HEK293 (cell line): ENCODE measurements at regions not wholly inside any gene's neighbourhood (a gene's known extent, or its start where the extent isn't known, plus 50 kb on each side); places are given as distances from the start of the nearest gene placed in this dataset.

Experiments
- CTCF ChIA-PET: fragments of 350-600 bp; formaldehyde crosslinking; extraction: SDS; loops from one replicate; lab custom pipeline; 2021; ENCODE audit warnings: antibody characterized with exemption; lab: Yijun Ruan, JAX
- POLR2A ChIA-PET: fragments of 300-600 bp; formaldehyde crosslinking; extraction: SDS; loops from one replicate; lab custom pipeline; 2020; ENCODE audit warnings: antibody characterized with exemption, inconsistent platforms; lab: Yijun Ruan, JAX
- H3K27ac ChIP-seq: fragments of 200-500 bp; sonication (Bioruptor generic); 2 replicates; pipeline ENCODE4 v1.5.1; 2014; ENCODE audit warnings: low read depth, low read length, control low read depth, inconsistent platforms; ENCODE audit errors: extremely low read depth
- H3K36me3 ChIP-seq, 2 experiments: fragments of 200-500 bp in 1 of 2; sonication (Bioruptor generic) in 1 of 2; 1 replicate in 1 of 2; 2 replicates in 1 of 2; pipeline ENCODE4 v1.5.1; 2014 to 2017; ENCODE audit warnings: inconsistent platforms in 2 of 2, low read length in 2 of 2; ENCODE audit not compliant: control insufficient read depth in 2 of 2, insufficient read depth in 1 of 2
- H3K4me1 ChIP-seq: fragments of 200-500 bp; sonication (Bioruptor generic); 2 replicates; pipeline ENCODE4 v1.5.1; 2014; ENCODE audit warnings: mild to moderate bottlenecking, low read length, inconsistent platforms; ENCODE audit not compliant: control insufficient read depth, insufficient read depth
- H3K4me3 ChIP-seq: 2 replicates; pipeline ENCODE4 v1.5.1; 2011; ENCODE audit warnings: low read depth, mild to moderate bottlenecking, control low read depth, low read length, moderate library complexity
- H3K9me3 ChIP-seq: fragments of 200-500 bp; sonication (Bioruptor generic); 2 replicates; pipeline ENCODE4 v1.5.1; 2014; ENCODE audit warnings: low read depth, low read length, inconsistent platforms; ENCODE audit not compliant: control insufficient read depth, insufficient read depth
- EGR2 ChIP-seq: fragments of 450-650 bp; formaldehyde crosslinking; IDR thresholded peaks from 2 replicates; pipeline ENCODE4 v1.5.1; 2016; ENCODE audit warnings: low read depth, missing biosample characterization, missing genetic modification characterization
- GLI2 ChIP-seq: fragments of 450-650 bp; formaldehyde crosslinking; IDR thresholded peaks from 2 replicates; pipeline ENCODE4; 2017; ENCODE audit warnings: missing biosample characterization, missing genetic modification characterization, low read depth, borderline replicate concordance
- SCRT1 ChIP-seq: fragments of 450-650 bp; formaldehyde crosslinking; IDR thresholded peaks from 2 replicates; pipeline ENCODE4 v1.5.1; 2016; ENCODE audit warnings: missing biosample characterization, missing genetic modification characterization, borderline replicate concordance
- ZBTB17 ChIP-seq: fragments of 450-650 bp; formaldehyde crosslinking; IDR thresholded peaks from 2 replicates; pipeline ENCODE4 v1.5.1; 2016; ENCODE audit warnings: missing biosample characterization, missing genetic modification characterization
- ZNF155 ChIP-seq: fragments of 450-650 bp; formaldehyde crosslinking; IDR thresholded peaks from 2 replicates; pipeline ENCODE4 v1.5.1; 2016; ENCODE audit warnings: missing biosample characterization, missing genetic modification characterization
- ZNF211 ChIP-seq: fragments of 450-650 bp; formaldehyde crosslinking; IDR thresholded peaks from 2 replicates; pipeline ENCODE4 v1.5.1; 2016; ENCODE audit warnings: low read depth, missing biosample characterization, missing genetic modification characterization
- ZNF223 ChIP-seq: fragments of 450-650 bp; formaldehyde crosslinking; IDR thresholded peaks from 2 replicates; pipeline ENCODE4 v1.5.1; 2016; ENCODE audit warnings: missing biosample characterization, missing genetic modification characterization
- ZNF311 ChIP-seq: fragments of 450-650 bp; formaldehyde crosslinking; IDR thresholded peaks from 2 replicates; pipeline ENCODE4 v1.5.1; 2017; ENCODE audit warnings: missing biosample characterization, missing genetic modification characterization, borderline replicate concordance
- ZNF423 ChIP-seq: fragments of 450-650 bp; formaldehyde crosslinking; IDR thresholded peaks from 2 replicates; pipeline ENCODE4 v1.5.1; 2016; ENCODE audit warnings: missing biosample characterization, missing genetic modification characterization
- ZNF473 ChIP-seq: fragments of 450-650 bp; formaldehyde crosslinking; IDR thresholded peaks from 2 replicates; pipeline ENCODE4 v1.5.1; 2017; ENCODE audit warnings: missing biosample characterization, missing genetic modification characterization
- ZNF501 ChIP-seq: fragments of 450-650 bp; formaldehyde crosslinking; IDR thresholded peaks from 2 replicates; pipeline ENCODE4 v1.5.1; 2016; ENCODE audit warnings: missing biosample characterization, missing genetic modification characterization
- ZNF529 ChIP-seq: fragments of 450-650 bp; formaldehyde crosslinking; IDR thresholded peaks from 2 replicates; pipeline ENCODE4 v1.5.1; 2017; ENCODE audit warnings: missing genetic modification characterization, missing biosample characterization; ENCODE audit not compliant: insufficient replicate concordance
- ZNF600 ChIP-seq: fragments of 450-650 bp; formaldehyde crosslinking; IDR thresholded peaks from 2 replicates; pipeline ENCODE4 v1.5.1; 2016; ENCODE audit warnings: missing biosample characterization, missing genetic modification characterization
- ZNF610 ChIP-seq: fragments of 450-650 bp; formaldehyde crosslinking; IDR thresholded peaks from 2 replicates; pipeline ENCODE4 v1.5.1; 2016; ENCODE audit warnings: missing biosample characterization, missing genetic modification characterization, borderline replicate concordance
- TF ChIP-seq, protein P1 (sequence below): IDR thresholded peaks from 2 replicates; pipeline ENCODE4 v1.6.1; 2011; ENCODE audit warnings: mild to moderate bottlenecking, low read depth, low read length, borderline replicate concordance
- TF ChIP-seq, protein P2 (sequence below): fragments of 450-650 bp; formaldehyde crosslinking; IDR thresholded peaks from 2 replicates; pipeline ENCODE4 v1.5.1; 2016; ENCODE audit warnings: missing biosample characterization, missing genetic modification characterization
- TF ChIP-seq, protein P3 (sequence below): fragments of 450-650 bp; formaldehyde crosslinking; conservative IDR thresholded peaks from 2 replicates; pipeline ENCODE4 v1.5.1; 2016; ENCODE audit warnings: low read depth, missing biosample characterization, missing genetic modification characterization

DNA sequence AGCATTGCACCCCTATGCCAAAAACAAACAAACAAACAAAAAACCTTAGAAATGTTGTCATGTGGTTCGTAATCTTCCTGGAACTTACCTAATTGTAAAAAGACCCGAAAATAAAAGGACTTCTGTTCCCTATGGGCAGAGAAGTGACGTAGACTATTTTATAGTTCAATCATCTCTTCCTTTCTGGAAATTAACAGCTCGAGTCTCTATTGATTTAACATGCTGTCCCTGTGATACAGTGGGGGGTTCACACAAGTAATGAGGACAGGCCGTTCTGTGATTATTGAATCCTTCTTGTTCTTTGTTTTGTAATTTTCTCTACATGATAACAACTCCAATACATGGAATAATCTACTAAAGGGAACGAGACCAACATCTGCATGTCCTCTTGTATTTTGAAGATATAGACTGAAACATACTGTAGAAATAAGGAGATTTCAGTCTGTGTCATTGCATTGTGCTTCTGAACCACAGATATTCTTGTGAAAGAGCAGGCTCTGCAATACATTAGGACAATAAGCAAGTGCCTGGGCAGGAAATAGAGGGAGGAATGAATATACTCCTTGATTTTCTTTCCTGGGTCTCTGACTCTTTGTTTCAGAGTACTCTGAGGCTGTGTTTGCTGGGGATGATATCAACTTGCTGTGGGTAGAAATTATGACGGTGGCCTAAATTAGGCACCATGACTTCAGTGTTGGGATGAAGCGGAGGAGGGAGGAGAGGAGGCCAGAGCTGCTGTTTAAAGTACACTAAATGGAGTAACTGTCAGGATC, 65.7 kb upstream of the PPM1B start:
- no peaks in the 10 kb centered on the region for H3K9me3 ChIP-seq
- H3K4me3 ChIP-seq = no peak overlapping the region
- no peaks in the 10 kb centered on the region for H3K36me3 ChIP-seq
- TF ChIP-seq ZNF311 (tag by site-specific recombination) (no peak), ZNF473 (tag by site-specific recombination) (no peak), ZBTB17 (tag by site-specific recombination) (no peak), ZNF211 (tag by site-specific recombination) (no peak), ZNF600 (no peak), ZNF501 (tag by site-specific recombination) (no peak)
- TF ChIP-seq, protein P1, sequence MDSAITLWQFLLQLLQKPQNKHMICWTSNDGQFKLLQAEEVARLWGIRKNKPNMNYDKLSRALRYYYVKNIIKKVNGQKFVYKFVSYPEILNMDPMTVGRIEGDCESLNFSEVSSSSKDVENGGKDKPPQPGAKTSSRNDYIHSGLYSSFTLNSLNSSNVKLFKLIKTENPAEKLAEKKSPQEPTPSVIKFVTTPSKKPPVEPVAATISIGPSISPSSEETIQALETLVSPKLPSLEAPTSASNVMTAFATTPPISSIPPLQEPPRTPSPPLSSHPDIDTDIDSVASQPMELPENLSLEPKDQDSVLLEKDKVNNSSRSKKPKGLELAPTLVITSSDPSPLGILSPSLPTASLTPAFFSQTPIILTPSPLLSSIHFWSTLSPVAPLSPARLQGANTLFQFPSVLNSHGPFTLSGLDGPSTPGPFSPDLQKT = no peak
- POLR2A ChIA-PET = no interaction called here
- no peak overlapping the region for H3K27ac ChIP-seq
- CTCF ChIA-PET = no interaction called here
- no peaks in the 10 kb centered on the region for H3K4me1 ChIP-seq

DNA sequence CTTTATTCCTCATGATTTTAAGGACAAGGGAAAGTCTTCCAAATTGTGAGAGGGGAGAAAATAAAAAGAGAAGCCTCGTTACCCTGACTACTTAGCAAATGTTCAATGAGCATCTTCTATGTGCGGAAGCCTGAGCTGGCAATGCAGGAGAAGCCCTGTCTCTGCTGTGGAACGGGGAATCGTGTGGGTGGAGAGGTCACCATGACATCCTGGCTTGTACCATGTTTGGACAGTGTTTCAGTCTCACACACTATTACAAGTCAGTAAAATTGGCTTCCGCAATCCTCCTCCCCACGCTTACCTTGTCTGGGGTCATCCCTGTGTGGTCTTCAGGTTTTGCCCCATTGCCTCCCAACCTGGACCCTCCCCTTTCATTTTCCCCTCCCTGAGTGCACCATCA, 65.0 kb upstream of the PPM1B start:
- no peaks in the 10 kb centered on the region for H3K9me3 ChIP-seq
- no peak overlapping the region for H3K27ac ChIP-seq
- H3K36me3 ChIP-seq = no peaks in the 10 kb centered on the region
- POLR2A ChIA-PET = no interaction called here
- no peak for TF ChIP-seq ZNF211 (tag by site-specific recombination)
- TF ChIP-seq, protein P2, sequence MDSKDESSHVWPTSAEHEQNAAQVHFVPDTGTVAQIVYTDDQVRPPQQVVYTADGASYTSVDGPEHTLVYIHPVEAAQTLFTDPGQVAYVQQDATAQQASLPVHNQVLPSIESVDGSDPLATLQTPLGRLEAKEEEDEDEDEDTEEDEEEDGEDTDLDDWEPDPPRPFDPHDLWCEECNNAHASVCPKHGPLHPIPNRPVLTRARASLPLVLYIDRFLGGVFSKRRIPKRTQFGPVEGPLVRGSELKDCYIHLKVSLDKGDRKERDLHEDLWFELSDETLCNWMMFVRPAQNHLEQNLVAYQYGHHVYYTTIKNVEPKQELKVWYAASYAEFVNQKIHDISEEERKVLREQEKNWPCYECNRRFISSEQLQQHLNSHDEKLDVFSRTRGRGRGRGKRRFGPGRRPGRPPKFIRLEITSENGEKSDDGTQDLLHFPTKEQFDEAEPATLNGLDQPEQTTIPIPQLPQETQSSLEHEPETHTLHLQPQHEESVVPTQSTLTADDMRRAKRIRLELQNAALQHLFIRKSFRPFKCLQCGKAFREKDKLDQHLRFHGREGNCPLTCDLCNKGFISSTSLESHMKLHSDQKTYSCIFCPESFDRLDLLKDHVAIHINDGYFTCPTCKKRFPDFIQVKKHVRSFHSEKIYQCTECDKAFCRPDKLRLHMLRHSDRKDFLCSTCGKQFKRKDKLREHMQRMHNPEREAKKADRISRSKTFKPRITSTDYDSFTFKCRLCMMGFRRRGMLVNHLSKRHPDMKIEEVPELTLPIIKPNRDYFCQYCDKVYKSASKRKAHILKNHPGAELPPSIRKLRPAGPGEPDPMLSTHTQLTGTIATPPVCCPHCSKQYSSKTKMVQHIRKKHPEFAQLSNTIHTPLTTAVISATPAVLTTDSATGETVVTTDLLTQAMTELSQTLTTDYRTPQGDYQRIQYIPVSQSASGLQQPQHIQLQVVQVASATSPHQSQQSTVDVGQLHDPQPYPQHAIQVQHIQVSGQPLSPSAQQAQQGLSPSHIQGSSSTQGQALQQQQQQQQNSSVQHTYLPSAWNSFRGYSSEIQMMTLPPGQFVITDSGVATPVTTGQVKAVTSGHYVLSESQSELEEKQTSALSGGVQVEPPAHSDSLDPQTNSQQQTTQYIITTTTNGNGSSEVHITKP (tag by site-specific recombination) = no peak
- no peak for TF ChIP-seq ZNF423 (tag by site-specific recombination)
- TF ChIP-seq ZBTB17 (tag by site-specific recombination) = no peak
- no peak for TF ChIP-seq GLI2 (tag by site-specific recombination)
- no peak for TF ChIP-seq EGR2 (tag by site-specific recombination)
- TF ChIP-seq ZNF155 (tag by site-specific recombination) = no peak
- TF ChIP-seq, protein P3, sequence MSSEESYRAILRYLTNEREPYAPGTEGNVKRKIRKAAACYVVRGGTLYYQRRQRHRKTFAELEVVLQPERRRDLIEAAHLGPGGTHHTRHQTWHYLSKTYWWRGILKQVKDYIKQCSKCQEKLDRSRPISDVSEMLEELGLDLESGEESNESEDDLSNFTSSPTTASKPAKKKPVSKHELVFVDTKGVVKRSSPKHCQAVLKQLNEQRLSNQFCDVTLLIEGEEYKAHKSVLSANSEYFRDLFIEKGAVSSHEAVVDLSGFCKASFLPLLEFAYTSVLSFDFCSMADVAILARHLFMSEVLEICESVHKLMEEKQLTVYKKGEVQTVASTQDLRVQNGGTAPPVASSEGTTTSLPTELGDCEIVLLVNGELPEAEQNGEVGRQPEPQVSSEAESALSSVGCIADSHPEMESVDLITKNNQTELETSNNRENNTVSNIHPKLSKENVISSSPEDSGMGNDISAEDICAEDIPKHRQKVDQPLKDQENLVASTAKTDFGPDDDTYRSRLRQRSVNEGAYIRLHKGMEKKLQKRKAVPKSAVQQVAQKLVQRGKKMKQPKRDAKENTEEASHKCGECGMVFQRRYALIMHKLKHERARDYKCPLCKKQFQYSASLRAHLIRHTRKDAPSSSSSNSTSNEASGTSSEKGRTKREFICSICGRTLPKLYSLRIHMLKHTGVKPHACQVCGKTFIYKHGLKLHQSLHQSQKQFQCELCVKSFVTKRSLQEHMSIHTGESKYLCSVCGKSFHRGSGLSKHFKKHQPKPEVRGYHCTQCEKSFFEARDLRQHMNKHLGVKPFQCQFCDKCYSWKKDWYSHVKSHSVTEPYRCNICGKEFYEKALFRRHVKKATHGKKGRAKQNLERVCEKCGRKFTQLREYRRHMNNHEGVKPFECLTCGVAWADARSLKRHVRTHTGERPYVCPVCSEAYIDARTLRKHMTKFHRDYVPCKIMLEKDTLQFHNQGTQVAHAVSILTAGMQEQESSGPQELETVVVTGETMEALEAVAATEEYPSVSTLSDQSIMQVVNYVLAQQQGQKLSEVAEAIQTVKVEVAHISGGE (tag by site-specific recombination) = no peak
- TF ChIP-seq ZNF529 = no peak
- no peak for TF ChIP-seq ZNF223 (tag by site-specific recombination)
- TF ChIP-seq ZNF610 (tag by site-specific recombination) = no peak
- no peak for TF ChIP-seq SCRT1
- H3K4me1 ChIP-seq = no peaks in the 10 kb centered on the region
- CTCF ChIA-PET = no interaction called here
- no peak overlapping the region for H3K4me3 ChIP-seq
